ENCODE measurements at regions not wholly inside any gene's neighbourhood (a gene's known extent, or its start where the extent isn't known, plus 50 kb on each side); places are given as distances from the start of the nearest gene placed in this dataset.

DNA sequence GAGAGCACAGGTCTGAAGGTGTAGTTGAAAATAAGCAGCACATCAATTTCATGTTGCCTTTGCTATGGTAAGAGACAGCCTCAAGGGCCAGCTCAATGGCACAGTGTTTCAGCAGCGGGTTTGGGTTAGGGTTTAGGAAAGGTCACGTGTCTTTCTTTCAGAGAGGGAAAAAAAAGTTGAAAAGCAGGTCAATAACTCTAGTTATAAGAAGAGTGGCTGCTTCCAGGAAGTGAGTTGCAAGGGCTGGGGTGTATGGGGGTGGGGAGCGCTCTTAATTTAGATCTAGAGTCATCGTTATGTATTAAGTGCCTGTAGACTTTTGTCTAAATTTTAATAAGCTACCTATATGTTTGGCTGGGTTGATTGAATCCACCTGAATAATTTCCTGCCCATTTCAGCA, 118.5 kb upstream of the SPAG17 start:
- intact Hi-C loops (cut with DNase I; ENCODE audit: low total_unique reads) = no loop called here

DNA sequence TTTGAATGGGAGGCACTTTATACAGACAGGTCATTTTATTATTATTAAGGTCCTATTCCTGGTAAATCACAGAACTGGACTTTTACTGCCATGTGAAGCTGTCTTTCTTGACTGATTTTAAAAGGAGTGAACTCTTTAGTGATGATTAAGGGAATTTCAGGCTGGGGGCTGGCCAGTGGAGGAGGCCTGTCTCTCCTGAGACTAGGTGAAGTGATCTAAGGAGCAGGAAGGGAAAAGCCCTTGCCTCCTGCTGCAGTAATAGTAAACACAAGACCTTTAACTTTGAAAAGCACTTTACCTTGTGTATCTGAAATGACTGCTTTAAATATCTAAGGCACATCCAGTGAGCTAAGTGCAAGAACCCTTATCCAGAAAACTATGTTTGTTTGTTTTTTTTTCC, 118.0 kb upstream of the SPAG17 start:
- TF ChIP-seq, protein P1, sequence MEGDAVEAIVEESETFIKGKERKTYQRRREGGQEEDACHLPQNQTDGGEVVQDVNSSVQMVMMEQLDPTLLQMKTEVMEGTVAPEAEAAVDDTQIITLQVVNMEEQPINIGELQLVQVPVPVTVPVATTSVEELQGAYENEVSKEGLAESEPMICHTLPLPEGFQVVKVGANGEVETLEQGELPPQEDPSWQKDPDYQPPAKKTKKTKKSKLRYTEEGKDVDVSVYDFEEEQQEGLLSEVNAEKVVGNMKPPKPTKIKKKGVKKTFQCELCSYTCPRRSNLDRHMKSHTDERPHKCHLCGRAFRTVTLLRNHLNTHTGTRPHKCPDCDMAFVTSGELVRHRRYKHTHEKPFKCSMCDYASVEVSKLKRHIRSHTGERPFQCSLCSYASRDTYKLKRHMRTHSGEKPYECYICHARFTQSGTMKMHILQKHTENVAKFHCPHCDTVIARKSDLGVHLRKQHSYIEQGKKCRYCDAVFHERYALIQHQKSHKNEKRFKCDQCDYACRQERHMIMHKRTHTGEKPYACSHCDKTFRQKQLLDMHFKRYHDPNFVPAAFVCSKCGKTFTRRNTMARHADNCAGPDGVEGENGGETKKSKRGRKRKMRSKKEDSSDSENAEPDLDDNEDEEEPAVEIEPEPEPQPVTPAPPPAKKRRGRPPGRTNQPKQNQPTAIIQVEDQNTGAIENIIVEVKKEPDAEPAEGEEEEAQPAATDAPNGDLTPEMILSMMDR (IDR thresholded peaks at IDR 0.05) = no peak
- no peak for DNase-seq
- no peaks in the 10 kb centered on the region for H3K36me3 ChIP-seq
- no peak overlapping the region for H3K27ac ChIP-seq
- no peak overlapping the region for H3K4me3 ChIP-seq
- H3K27me3 ChIP-seq = no peaks in the 10 kb centered on the region
- no peaks in the 10 kb centered on the region for H3K9me3 ChIP-seq
- intact Hi-C loops (cut with DNase I; ENCODE audit: low total_unique reads) = no loop called here
- H3K4me1 ChIP-seq = no peaks in the 10 kb centered on the region

More for the DNA sequence above, 118.5 kb upstream of the SPAG17 start:
- no peaks in the 10 kb centered on the region for H3K9me3 ChIP-seq
- DNase-seq = no peak
- no peak overlapping the region for H3K4me3 ChIP-seq
- H3K27me3 ChIP-seq = no peaks in the 10 kb centered on the region
- TF ChIP-seq, protein P1 (IDR thresholded peaks at IDR 0.05) = no peak
- no peak overlapping the region for H3K27ac ChIP-seq
- no peaks in the 10 kb centered on the region for H3K36me3 ChIP-seq
- no peaks in the 10 kb centered on the region for H3K4me1 ChIP-seq

DNA sequence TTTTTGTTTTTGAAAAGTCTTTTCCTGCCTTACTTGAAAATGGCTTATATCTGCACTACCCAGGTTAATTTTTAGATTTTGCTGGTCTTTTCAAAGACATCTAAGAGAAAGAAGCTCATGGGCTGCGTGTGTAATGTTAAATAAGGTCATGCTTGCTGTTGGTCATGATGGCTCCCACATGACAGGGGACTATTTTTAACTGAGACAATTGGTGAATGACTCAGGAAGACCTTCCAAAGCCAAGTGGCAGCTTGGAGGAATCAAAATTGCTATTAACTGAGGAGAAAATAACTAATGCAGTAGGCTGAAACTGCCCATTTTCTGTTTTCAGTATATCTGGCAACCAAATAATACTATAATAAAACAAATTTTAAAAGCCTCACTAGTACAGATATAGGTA, 117.1 kb upstream of the SPAG17 start:
- no peak for DNase-seq
- Histone ChIP-seq H3K27me3 (no peaks in the 10 kb centered on the region), H3K36me3 (no peaks in the 10 kb centered on the region), H3K27ac (no peak overlapping the region), H3K4me1 (no peaks in the 10 kb centered on the region), H3K4me3 (no peak overlapping the region), H3K9me3 (no peaks in the 10 kb centered on the region)
- TF ChIP-seq, protein P1 (IDR thresholded peaks at IDR 0.05) = no peak
- intact Hi-C loops (cut with DNase I; ENCODE audit: low total_unique reads) = no loop called here

DNA sequence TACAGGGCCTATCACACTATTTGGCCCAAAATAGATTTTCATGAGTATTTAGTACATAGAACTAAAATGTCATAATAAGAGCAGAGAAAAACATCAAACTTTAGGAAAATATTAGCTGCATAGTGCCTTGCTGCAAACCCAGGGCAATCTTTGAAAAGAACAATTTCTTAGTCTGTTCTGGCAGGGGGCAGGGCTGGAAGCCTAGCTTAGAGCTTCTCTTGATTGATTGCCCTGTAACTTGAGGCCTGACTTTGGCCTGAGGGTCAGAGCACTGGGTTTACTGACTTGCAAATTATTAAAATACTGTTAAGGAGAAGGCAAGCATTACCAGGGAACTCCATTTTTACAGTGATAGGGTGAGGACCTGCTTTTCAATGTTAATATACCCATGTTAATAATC, 115.8 kb upstream of the SPAG17 start:
- TF ChIP-seq, protein P1 (IDR thresholded peaks at IDR 0.05) = no peak
- Histone ChIP-seq H3K4me1 (no peaks in the 10 kb centered on the region), H3K27ac (no peak overlapping the region), H3K27me3 (no peaks in the 10 kb centered on the region), H3K9me3 (no peaks in the 10 kb centered on the region), H3K4me3 (no peak overlapping the region), H3K36me3 (no peaks in the 10 kb centered on the region)
- no peak for DNase-seq
- intact Hi-C loops (cut with DNase I; ENCODE audit: low total_unique reads) = no loop called here

DNA sequence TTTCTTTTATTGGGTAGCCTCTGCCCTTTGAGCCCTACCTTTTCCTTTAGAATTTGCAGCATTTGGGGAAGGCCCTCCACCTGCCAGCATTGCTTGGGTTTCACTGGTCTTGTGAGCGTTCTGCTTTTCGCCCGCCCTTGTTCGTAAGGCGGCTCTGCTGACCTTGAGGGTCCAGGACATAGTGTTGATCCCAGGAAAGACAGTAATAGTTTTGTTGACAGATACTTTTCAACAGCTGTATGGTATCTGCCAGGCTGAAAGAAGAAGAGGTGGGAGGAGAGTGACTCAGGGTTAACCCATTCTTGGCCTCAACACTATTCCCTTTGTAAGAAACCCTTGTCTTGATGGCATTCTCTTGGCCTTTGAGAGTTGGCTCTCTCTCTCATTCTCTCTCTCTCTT, 113.4 kb upstream of the SPAG17 start:
- intact Hi-C loops (cut with DNase I; ENCODE audit: low total_unique reads) = no loop called here
- no peak for DNase-seq
- Histone ChIP-seq H3K4me3 (no peak overlapping the region), H3K4me1 (no peaks in the 10 kb centered on the region), H3K9me3 (no peaks in the 10 kb centered on the region), H3K27me3 (no peaks in the 10 kb centered on the region), H3K36me3 (no peaks in the 10 kb centered on the region), H3K27ac (no peak overlapping the region)
- TF ChIP-seq, protein P1 (IDR thresholded peaks at IDR 0.05) = no peak

DNA sequence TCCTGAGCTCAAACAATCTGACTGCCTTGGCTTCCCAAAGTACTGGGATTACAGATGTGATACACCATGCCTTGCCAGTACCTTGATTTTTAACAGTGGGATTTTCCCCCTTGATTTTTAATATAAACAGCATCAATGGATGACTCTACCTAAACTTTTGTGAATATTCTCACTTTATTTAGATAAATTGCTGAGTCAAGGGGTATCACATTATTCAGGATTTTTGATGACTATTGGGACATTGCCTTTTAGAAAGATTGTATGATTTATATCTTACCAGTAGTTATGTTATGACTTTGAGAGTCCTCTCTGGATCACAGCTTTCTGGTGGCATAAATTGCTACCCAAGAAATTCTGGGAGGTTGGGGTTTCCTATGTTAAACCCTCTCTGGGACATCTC, 112.5 kb upstream of the SPAG17 start:
- H3K27me3 ChIP-seq = no peaks in the 10 kb centered on the region
- no peak overlapping the region for H3K27ac ChIP-seq
- TF ChIP-seq, protein P1 (IDR thresholded peaks at IDR 0.05) = no peak
- no peak for DNase-seq
- H3K36me3 ChIP-seq = no peaks in the 10 kb centered on the region
- no peaks in the 10 kb centered on the region for H3K4me1 ChIP-seq
- intact Hi-C loops (cut with DNase I; ENCODE audit: low total_unique reads) = no loop called here
- no peaks in the 10 kb centered on the region for H3K9me3 ChIP-seq
- no peak overlapping the region for H3K4me3 ChIP-seq
